Left lung (tissue), 4 donors: ENCODE measurements at regions not wholly inside any gene's neighbourhood (a gene's known extent, or its start where the extent isn't known, plus 50 kb on each side); places are given as distances from the start of the nearest gene placed in this dataset.
A peak's percentile ranks its signal among the peaks of the same experiment; 100 is the strongest.

Source experiments
- ATAC-seq: fragments of 200-7000 bp; cut with Tn5 transposase; one replicate; pipeline ENCODE4 v1.9.1; 2020; ENCODE audit warnings: moderate library complexity
- DNase-seq, 4 donors: peaks; one replicate each; pipeline ENCODE4 v3.0.0-alpha.2; 2013 to 2020
- H3K27ac ChIP-seq, 2 donors: fragments of 200-600 bp; sonication (generic) in 1 of 2; one replicate each; pipeline versions ENCODE4 v1.5.0 to v1.8.0; 2020 to 2021
- H3K27me3 ChIP-seq, 2 donors: fragments of 200-600 bp; sonication (generic) in 1 of 2; one replicate each; pipeline versions ENCODE4 v1.5.0 to v1.8.0; 2020 to 2021
- H3K36me3 ChIP-seq, 2 donors: fragments of 200-600 bp; sonication (generic) in 1 of 2; one replicate each; pipeline versions ENCODE4 v1.5.0 to v1.8.0; 2020 to 2021
- H3K4me1 ChIP-seq, 2 donors: fragments of 200-600 bp; one replicate each; pipeline ENCODE4 v1.8.0; 2021
- H3K4me3 ChIP-seq, 2 donors: fragments of 200-600 bp; sonication (generic) in 1 of 2; one replicate each; pipeline versions ENCODE4 v1.5.0 to v1.8.0; 2020 to 2021; ENCODE audit warnings: mild to moderate bottlenecking in 1 of 2
- H3K9me3 ChIP-seq, 2 donors: fragments of 200-600 bp; sonication (generic) in 1 of 2; one replicate each; pipeline versions ENCODE4 v1.5.0 to v1.8.0; 2020 to 2021
- CTCF ChIP-seq, 2 donors: fragments of 200-600 bp; sonication (generic) in 1 of 2; IDR thresholded peaks; one replicate each; pipeline versions ENCODE4 v1.5.0 to v1.8.0; 2021; ENCODE audit warnings: antibody characterized with exemption in 2 of 2
- intact Hi-C, 2 donors: fragments of 100-400 bp; cut with DNase I; formaldehyde crosslinking; loops; one replicate each; pipeline versions ENCODE4 v1.11.2 to v1.14.2; 2022
- donor health status: DM: no; HTN: yes; CAD: no.
- donor health status: DM: no; HTN: no; CAD: no.

DNA sequence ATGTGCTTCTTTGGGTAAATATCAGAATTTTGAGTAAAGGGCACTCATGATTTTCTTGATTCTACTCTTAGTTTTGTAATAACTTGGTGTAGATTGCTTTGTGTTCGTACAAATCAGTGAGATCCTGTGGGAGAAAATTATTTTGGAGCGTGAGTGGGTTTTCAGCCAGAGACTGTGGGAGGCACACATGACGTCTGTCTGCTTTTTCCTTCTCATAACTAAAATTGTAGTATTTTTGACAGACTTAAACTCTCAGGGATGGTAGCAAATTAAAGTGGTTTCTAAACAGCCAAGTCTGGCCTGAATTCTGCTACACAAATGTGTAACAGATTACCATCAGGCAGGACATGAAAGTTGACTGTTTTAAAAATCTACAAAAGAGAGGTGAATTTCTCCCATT is 222.6 kb downstream of the OTOR start:
- ATAC-seq (no peak), DNase-seq (no peak)
- Histone ChIP-seq H3K27ac (no peak overlapping the region), H3K36me3 (no peaks in the 10 kb centered on the region), H3K9me3 (peaks cover 0 to 6% of the 10 kb centered on the region in 2 donors), H3K4me3 (no peak overlapping the region), H3K27me3 (no peaks in the 10 kb centered on the region), H3K4me1 (no peaks in the 10 kb centered on the region)
- TF ChIP-seq CTCF (IDR thresholded peaks at IDR 0.05): no peak
- intact Hi-C loops: no loop called here

DNA sequence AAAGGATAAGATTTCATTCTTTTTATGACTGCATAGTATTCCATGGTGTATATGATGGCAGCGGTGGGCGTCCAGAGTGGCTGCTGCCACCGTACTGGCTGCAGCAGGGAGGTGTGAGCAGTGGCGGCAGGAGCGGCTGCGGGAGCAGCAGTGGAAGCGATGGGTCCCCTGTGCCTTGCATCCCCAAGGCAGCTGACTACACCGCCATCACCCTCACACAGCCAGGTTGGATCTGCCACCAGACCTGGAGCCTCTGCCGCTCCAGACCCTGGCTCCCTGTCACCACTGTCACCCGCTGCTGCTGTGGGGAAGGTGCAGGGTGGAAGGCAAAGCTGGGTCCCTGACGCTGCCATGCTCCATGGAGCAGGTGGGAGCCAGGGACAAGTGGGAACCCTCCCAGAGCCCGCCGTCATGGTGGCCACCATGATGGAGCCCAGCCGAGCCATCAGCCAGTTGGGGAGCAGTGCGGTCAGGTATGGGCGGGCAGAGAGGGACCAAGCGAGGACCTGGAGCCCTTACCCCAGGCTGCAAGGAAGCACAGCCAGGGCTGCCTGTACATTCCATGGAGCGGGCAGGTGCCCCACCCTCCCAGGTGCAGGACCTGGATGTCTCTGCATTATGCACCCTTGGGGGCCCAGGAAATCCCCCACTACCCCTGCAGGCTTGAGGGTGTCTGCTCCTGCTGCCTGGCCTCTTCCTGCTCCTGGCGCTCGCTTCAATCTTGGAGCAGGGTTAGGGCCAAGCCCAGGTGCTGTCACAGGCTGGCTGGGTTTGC is 226.1 kb downstream of the OTOR start:
- Histone ChIP-seq H3K27ac (no peak overlapping the region), H3K36me3 (no peaks in the 10 kb centered on the region), H3K9me3 (peaks cover 0 to 10% of the 10 kb centered on the region in 2 donors), H3K27me3 (no peaks in the 10 kb centered on the region), H3K4me1 (no peaks in the 10 kb centered on the region), H3K4me3 (no peak overlapping the region)
- no peak for ATAC-seq
- intact Hi-C loops: no loop called here
- TF ChIP-seq CTCF (IDR thresholded peaks at IDR 0.05): no peak
- peak in 1 of 4 donors; percentile 60 for DNase-seq

DNA sequence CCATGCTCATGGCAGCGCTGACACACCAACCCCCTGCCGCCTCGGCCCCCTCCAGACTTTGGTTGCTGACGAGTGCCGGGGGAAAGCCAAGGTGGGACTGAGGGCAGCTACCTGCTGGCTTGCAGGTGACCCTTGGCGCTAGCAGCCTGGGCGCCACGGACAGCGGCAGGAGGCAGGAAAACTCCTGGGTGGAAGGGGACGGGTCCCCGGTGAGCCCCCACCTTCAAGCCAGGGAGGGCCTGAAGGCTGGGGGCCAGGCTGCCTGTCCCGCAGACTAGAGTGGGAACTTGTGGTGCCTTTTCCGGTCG is 226.7 kb downstream of the OTOR start:
- Histone ChIP-seq H3K9me3 (peaks cover 0 to 10% of the 10 kb centered on the region in 2 donors), H3K27ac (no peak overlapping the region), H3K36me3 (no peaks in the 10 kb centered on the region), H3K4me1 (no peaks in the 10 kb centered on the region), H3K27me3 (no peaks in the 10 kb centered on the region), H3K4me3 (no peak overlapping the region)
- intact Hi-C loops: no loop called here
- ATAC-seq (no peak), DNase-seq (peak in 1 of 4 donors; percentile 64)
- no peak for TF ChIP-seq CTCF (IDR thresholded peaks at IDR 0.05)

DNA sequence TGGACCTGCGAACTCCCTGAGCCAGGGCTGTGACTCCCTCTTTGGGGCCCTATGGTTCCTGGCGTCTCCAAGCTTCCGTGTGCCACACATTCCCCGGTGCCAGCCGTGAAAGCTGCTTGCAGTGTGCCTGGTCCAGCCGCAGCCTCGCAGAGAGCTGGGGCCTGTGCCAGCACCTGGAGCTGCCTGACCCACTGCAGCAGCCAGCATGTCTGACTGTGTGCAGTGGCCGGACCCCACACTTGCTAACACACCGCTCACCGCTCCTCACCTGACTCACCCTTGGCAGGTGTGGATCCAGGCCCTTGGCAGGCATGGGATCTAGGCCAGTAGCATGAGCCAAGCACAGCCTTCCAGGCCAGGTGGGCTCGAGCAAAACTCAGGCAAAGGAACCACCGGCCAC is 227.5 kb downstream of the OTOR start:
- H3K36me3 ChIP-seq: no peaks in the 10 kb centered on the region
- TF ChIP-seq CTCF (IDR thresholded peaks at IDR 0.05): no peak
- intact Hi-C loops: no loop called here
- no peak overlapping the region for H3K27ac ChIP-seq
- H3K4me3 ChIP-seq: no peak overlapping the region
- peaks cover 0 to 10% of the 10 kb centered on the region in 2 donors for H3K9me3 ChIP-seq
- no peak for ATAC-seq
- H3K27me3 ChIP-seq: no peaks in the 10 kb centered on the region
- no peaks in the 10 kb centered on the region for H3K4me1 ChIP-seq
- peak in 1 of 4 donors; percentile 60 for DNase-seq

GRCh38 chr20:16978497-16978896 is 230.3 kb downstream of the OTOR start:
- Histone ChIP-seq H3K36me3 (no peaks in the 10 kb centered on the region), H3K4me3 (no peak overlapping the region), H3K4me1 (no peaks in the 10 kb centered on the region), H3K9me3 (peaks cover 0 to 10% of the 10 kb centered on the region in 2 donors), H3K27me3 (no peaks in the 10 kb centered on the region), H3K27ac (no peak overlapping the region)
- ATAC-seq: no peak
- DNase-seq: no peak
- intact Hi-C loops: no loop called here
- no peak for TF ChIP-seq CTCF (IDR thresholded peaks at IDR 0.05)
